CD4-positive, alpha-beta T cell treated with Interleukin-4 for 1 hour (primary cell): ENCODE measurements at regions not wholly inside any gene's neighbourhood (a gene's known extent, or its start where the extent isn't known, plus 50 kb on each side); places are given as distances from the start of the nearest gene placed in this dataset.
"Not testable (repeated sequence)": the region's sequence is repeated elsewhere in the genome, so short reads cannot be mapped to it uniquely, and the experiment has no call there.

Source experiments
- DNase-seq, 2 donors: peaks; one replicate each; pipeline ENCODE4 v3.0.0-alpha.2; 2020 to 2022

DNA sequence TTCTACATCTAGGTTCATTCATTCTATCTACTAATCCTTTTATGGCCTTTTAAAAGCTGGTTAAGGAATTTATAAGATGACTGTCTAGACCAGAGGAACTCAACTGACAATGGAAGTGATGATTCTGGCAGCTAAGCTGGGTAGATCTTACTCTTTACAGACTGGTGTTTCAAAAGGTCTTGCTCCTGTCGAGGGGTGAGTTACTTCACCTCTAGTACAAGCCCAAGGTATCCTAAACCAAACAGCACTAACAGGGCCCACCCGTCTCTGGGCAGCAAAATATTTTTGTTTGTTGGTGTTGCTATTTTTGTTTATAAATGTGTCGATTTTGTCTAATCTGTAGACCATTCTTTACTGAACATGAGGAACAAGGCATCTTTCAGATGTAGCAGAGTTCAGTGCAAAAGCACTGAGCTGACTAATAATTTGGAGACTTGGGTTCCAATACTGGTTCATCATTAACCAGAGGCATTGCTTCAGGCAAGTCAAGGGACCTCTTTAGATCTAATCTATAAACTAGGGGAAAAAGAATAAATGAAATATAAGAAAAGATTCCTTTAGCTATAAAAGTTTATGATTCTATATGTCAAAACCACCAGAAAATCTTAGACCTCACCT is 90.3 kb upstream of the FRG1 start:
- no peak for DNase-seq

DNA sequence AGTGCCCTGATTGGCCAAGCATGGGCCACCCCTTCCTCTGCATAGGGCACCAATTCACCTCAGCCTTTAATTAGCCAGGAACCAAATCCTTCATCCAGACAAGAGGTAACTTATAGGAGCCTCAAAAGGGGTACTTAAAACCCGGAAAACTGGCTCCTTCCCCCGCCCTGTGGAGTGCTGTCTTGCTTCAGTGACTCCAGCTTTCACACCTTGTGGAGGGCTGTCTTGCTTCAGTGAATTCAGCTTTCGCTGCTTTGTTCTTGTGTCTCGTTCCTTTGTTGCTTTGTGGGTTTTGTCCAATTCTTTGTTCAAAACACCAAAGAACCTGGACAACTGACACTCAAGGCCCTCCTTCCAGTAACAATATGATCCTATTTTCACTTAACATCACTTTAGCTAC is 82.2 kb upstream of the FRG1 start:
- DNase-seq: no peak

DNA sequence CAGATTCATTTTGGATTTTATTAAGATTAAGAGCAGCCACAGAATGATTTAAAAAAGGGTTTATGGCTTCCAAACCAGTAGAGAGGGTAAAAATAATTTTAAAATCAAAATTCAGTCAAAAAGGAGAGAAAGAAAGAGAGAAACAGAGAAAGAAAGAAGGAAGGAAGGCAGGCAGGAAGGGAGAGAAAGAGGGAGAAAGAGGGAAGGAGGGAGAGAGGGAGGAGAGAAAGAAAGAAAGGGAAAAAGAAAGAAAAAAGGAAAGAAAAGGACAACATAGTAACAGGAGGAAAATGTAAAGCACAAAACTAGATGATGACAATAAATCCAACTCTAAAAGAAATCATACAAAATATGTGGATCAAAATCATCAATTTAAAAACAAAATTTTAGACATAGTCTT is 79.6 kb upstream of the FRG1 start:
- no peak for DNase-seq

DNA sequence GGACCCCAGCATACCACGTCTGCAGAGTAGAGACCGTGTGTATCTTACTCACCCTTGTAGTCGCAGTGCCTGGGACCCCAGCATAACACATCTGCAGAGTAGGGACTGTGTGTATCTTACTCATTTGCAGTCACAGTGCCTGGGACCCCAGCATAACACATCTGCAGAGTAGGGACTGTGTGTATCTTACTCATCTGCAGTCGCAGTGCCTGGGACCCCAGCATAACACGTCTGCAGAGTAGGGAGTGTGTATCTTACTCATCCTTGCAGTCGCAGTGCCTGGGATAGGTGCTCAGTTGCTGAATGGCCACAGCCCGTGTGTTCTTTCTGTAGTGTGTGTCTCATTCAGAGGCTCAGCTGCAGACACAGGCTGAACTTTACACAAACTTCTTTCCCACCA is 71.4 kb upstream of the FRG1 start:
- DNase-seq: no peak

DNA sequence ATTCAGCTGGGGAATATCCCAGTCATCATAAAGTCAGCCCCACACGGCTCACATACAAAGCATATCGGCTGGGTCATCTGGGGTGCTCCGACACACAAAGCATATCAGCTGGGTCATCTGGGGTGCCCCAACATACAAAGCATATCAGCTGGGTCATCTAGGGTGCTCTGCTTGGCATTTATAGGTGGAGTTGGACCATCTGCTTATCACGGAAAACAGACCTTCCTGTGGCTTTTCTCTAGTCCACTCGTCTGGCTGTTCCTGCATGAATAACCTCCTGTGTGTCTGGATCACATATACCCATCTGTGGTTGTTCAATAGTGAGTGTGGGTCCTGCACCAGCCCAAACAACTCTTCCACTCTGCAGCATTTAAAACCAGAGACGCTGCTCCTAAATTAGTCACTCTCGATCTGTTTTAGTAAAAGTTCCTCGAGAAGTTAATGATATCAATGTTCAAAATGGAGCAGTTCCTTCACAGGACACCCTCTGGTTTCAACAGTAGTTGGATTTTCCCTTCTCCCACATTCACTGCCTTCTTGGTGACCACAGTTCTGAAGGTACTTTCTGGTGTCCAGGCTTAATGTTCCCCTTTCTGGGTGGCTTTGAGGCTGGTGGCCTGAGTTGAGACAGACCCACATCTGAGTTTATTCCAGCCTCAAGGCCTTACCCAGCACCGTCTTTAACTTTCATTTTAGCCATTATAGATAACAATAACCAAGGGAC is 70.0 kb upstream of the FRG1 start:
- no peak for DNase-seq

DNA sequence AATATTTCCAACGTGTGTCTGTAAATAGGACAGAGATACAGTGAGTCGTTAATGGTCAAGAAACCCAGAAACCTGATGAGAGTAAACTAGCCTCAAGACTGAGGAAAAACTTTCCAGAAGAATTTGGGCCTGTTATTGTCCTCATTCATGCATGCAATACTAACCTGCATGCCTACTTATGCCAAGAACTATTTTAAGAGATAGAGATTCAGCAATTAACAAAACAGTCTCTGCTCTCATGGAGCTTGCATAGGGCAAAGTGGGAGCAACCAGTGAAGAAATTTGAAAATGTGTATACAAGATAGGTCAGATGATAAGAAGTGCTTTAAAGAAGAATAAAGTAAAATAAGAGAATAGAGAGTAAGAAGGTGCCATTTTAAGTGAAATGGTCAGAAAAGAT is 66.1 kb upstream of the FRG1 start:
- DNase-seq: no peak

DNA sequence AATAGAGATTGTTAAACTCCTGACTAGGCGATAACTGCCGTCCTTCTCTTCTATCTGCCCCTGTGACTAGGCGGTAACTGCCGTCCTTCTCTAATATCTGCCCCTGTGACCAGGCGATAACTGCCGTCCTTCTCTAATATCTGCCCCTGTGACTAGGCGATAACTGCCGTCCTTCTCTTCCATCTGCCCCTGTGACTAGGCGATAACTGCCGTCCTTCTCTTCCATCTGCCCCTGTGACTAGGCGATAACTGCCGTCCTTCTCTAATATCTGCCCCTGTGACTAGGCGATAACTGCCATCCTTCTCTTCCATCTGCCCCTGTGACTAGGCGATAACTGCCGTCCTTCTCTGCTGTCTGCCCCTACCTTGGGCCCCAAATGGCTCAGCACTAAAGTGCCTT is 59.5 kb upstream of the FRG1 start:
- peak in 1 of 2 donors; percentile 35 for DNase-seq

DNA sequence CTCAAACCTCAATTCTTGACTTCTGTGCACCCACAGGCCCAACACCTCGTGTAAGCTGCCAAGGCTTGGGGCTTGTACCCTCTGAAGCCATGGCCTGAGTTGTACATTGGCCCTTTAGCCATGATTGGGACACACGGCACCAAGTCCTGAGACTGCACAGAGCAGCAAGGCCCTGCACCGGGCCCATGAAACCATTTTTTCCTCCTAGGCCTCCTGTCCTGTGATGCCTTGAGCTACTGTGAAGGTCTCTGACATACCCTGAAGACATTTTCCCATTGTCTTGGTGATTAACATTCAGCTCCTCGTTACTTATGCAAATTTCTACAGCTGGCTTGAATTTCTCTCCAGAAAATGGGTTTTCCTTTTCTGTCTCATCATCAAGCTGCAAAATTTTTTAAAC is 52.3 kb upstream of the FRG1 start:
- not testable (repeated sequence) for DNase-seq
